ENCODE measurements at regions not wholly inside any gene's neighbourhood (a gene's known extent, or its start where the extent isn't known, plus 50 kb on each side); places are given as distances from the start of the nearest gene placed in this dataset.
"Not testable (repeated sequence)": the region's sequence is repeated elsewhere in the genome, so short reads cannot be mapped to it uniquely, and the experiment has no call there.

DNA sequence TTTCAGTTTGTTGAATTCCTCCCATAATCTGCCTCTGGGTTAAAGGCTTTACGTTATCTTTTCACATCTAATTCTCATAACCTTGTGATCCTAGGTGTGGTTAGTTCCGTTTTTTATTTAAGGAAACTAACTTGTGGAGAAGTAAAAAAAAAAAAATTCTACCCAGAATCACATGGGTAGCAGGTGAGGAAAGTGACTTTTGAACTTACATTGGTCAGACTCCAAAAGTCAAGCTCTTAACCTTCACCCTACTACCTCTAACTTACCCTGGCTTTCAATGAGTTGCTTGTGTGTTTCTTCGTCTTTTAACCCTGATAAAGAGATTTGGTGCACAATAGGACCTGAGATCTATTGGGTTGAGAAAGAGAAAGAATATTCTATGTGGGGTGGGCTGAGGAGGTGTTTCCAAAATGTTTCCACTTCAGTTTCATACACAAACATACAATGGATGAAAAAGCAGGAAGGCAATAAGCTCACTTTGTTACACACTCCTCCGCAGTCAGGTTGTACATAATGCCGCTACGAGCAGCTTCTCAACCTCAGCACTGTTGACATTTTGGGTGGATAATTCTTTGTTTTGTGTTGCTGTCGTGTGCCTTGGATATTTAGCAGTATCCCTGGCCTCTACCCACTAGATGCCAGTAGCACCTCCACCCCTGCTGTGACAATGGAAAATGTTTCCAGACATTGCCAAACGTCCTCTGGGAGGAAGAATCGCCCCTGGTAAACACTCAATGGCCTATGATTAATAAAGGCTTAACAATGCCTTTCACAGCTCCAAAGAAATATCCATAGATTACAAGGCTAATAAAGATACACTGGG, 193.0 kb upstream of the ZNF217 start:
- in situ Hi-C loops (cut with MboI; ENCODE audit: low pct_unique_long_range_greater_than_20kb in 2 of 9, low sequenced_read_pairs in 9 of 9, unreplicated experiment in 9 of 9) = no loop called here
- no peak overlapping the region for H3K4me3 ChIP-seq
- 37 to 87% (median 67%) methylated on average over 1 to 8 of the region's 9 CpGs for WGBS, 10 experiments
- peaks cover 7 to 13% of the 10 kb centered on the region in 2 donors for H3K4me1 ChIP-seq (replicated peaks in 1 of 2)
- peak in 5 of 8 experiments; percentile 18 to 86 (median 43) for ATAC-seq (replicated peaks in 6 of 8)
- no peak overlapping the region for H3K27ac ChIP-seq

GRCh38 chr20:53786071-53786444, 192.4 kb upstream of the ZNF217 start:
- WGBS, 10 experiments = 33 to 100% (median 79%) methylated on average over 1 to 3 of the region's 3 CpGs; no CpG with 5 or more reads in 2 of the 10 experiments
- no peak for ATAC-seq (replicated peaks in 6 of 8)
- no peak overlapping the region for H3K4me3 ChIP-seq
- no peak overlapping the region for H3K27ac ChIP-seq
- peaks cover 7 to 13% of the 10 kb centered on the region in 2 donors for H3K4me1 ChIP-seq (replicated peaks in 1 of 2)
- in situ Hi-C loops (cut with MboI; ENCODE audit: low pct_unique_long_range_greater_than_20kb in 2 of 9, low sequenced_read_pairs in 9 of 9, unreplicated experiment in 9 of 9) = no loop called here

GRCh38 chr20:53785320-53785719, 191.7 kb upstream of the ZNF217 start:
- Histone ChIP-seq H3K27ac (no peak overlapping the region), H3K4me3 (no peak overlapping the region), H3K4me1 (replicated peaks in 1 of 2) (peaks cover 7 to 13% of the 10 kb centered on the region in 2 donors)
- WGBS, 10 experiments = 50 to 100% (median 96%) methylated on average over 1 to 3 of the region's 3 CpGs; no CpG with 5 or more reads in 2 of the 10 experiments
- ATAC-seq (replicated peaks in 6 of 8) = no peak
- in situ Hi-C loops (cut with MboI; ENCODE audit: low pct_unique_long_range_greater_than_20kb in 2 of 9, low sequenced_read_pairs in 9 of 9, unreplicated experiment in 9 of 9) = no loop called here

- Histone ChIP-seq H3K4me1 (replicated peaks in 1 of 2) (peaks cover 7 to 13% of the 10 kb centered on the region in 2 donors), H3K4me3 (no peak overlapping the region), H3K27ac (no peak overlapping the region)
- ATAC-seq (replicated peaks in 6 of 8) = no peak
- in situ Hi-C loops (cut with MboI; ENCODE audit: low pct_unique_long_range_greater_than_20kb in 2 of 9, low sequenced_read_pairs in 9 of 9, unreplicated experiment in 9 of 9) = no loop called here
- 83 to 100% (median 94%) methylated on average over 1 to 3 of the region's 3 CpGs; no CpG with 5 or more reads in 2 of the 10 experiments for WGBS, 10 experiments
Measured at GRCh38 chr20:53783768-53784167, 190.1 kb upstream of the ZNF217 start.

DNA sequence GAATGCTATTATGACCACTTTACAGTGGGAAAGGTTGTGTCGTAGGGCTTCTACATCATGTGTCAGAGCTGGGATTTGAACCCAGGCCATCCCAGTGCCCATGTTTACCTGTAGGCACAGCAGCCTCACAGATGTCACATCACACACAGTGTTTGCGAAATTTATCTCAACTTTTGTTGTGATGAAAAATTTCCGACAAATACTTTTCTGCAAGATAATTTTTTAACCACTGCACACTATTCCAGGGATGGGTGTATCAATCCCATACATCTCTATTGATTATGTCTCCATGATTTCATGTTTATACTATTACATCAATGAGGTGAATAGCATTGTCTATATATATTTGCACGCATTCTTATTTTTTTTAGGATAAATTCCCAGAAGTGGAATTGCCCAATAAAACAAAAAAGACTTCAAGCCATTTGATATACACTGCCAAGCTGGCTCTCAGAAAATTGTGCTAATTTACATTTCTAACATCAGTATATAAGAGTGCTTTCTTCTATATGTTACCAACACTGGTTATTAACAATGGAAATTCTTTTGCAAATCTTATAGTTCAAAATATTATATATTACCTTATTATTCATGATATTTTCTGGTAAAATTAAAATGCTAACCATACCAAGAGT, 189.1 kb upstream of the ZNF217 start:
- WGBS, 10 experiments = 80 to 100% (median 100%) methylated on average over 1 to 4 of the region's 4 CpGs; no CpG with 5 or more reads in 1 of the 10 experiments
- no peak for ATAC-seq (replicated peaks in 6 of 8)
- Histone ChIP-seq H3K27ac (no peak overlapping the region), H3K4me1 (replicated peaks in 1 of 2) (peaks cover 7 to 13% of the 10 kb centered on the region in 2 donors), H3K4me3 (no peak overlapping the region)
- in situ Hi-C loops (cut with MboI; ENCODE audit: low pct_unique_long_range_greater_than_20kb in 2 of 9, low sequenced_read_pairs in 9 of 9, unreplicated experiment in 9 of 9) = no loop called here

- whole genome bisulfite sequencing, 10 experiments = 20 to 100% (median 73%) methylated on average over 1 of the region's 1 CpG; no CpG with 5 or more reads in 2 of the 10 experiments
Measured at GRCh38 chr20:53779822-53780221, 186.2 kb upstream of the ZNF217 start.

GRCh38 chr20:53778736-53779135, 185.1 kb upstream of the ZNF217 start:
- no peaks in the 10 kb centered on the region for H3K4me1 ChIP-seq (replicated peaks in 1 of 2)
- WGBS, 10 experiments = 80 to 100% (median 93%) methylated on average over 1 to 6 of the region's 7 CpGs; no CpG with 5 or more reads in 1 of the 10 experiments
- in situ Hi-C loops (cut with MboI; ENCODE audit: low pct_unique_long_range_greater_than_20kb in 2 of 9, low sequenced_read_pairs in 9 of 9, unreplicated experiment in 9 of 9) = no loop called here
- H3K4me3 ChIP-seq = no peak overlapping the region
- ATAC-seq (replicated peaks in 6 of 8) = no peak
- H3K27ac ChIP-seq = no peak overlapping the region

More at GRCh38 chr20:53779822-53780221, 186.2 kb upstream of the ZNF217 start:
- no peak overlapping the region for H3K4me3 ChIP-seq
- no peak for ATAC-seq (replicated peaks in 6 of 8)
- in situ Hi-C loops (cut with MboI; ENCODE audit: low pct_unique_long_range_greater_than_20kb in 2 of 9, low sequenced_read_pairs in 9 of 9, unreplicated experiment in 9 of 9) = no loop called here
- no peak overlapping the region for H3K27ac ChIP-seq
- no peaks in the 10 kb centered on the region for H3K4me1 ChIP-seq (replicated peaks in 1 of 2)

DNA sequence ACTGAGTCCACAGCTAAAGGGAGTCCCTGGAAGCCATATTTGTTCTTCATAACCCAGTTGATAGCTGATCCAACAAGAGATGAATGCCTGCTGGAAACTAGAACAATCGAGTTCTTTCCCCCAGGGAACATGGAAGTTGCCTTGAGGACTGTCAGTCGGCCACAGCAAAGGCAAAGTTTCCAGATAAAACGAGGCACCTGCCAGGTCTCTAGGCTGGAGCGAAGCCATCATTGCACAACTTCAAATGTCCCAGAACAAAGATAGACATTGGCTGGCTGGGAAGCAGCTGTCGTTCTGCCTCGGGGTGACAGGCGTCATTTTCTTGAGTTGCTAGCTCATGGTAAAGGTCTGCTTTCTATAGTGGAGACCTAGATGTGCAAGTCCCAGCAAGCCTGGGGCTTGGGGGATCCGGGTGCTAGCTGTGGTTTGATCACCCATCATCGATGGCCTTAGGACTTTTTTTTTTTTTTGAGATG, 184.4 kb upstream of the ZNF217 start:
- Histone ChIP-seq H3K4me1 (replicated peaks in 1 of 2) (no peaks in the 10 kb centered on the region), H3K4me3 (no peak overlapping the region), H3K27ac (no peak overlapping the region)
- in situ Hi-C loops (cut with MboI; ENCODE audit: low pct_unique_long_range_greater_than_20kb in 2 of 9, low sequenced_read_pairs in 9 of 9, unreplicated experiment in 9 of 9) = no loop called here
- 40 to 100% (median 90%) methylated on average over 1 to 9 of the region's 9 CpGs; no CpG with 5 or more reads in 2 of the 10 experiments for WGBS, 10 experiments
- no peak for ATAC-seq (replicated peaks in 6 of 8)

DNA sequence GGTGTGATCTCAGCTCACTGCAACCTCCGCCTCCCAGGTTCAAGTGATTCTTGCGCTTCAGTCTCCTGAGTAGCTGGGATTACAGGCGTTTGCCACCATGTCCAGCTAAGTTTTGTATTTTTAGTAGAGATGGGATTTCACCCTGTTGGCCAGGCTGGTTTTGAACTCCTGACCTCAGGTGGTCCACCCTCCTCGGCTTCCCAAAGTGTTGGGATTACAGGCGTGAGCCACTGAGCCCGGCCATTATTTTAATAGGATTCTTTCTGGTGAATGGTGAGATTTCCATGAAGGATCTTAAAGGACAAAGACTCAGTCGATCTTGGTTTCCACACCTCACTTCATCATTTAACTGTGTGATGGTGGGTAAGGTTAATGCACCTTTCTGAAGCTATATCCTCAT, 183.8 kb upstream of the ZNF217 start:
- 71 to 100% (median 91%) methylated on average over 2 to 4 of the region's 7 CpGs; no CpG with 5 or more reads in 2 of the 10 experiments for WGBS, 10 experiments
- H3K4me3 ChIP-seq; in situ Hi-C loops (cut with MboI; ENCODE audit: low pct_unique_long_range_greater_than_20kb in 2 of 9, low sequenced_read_pairs in 9 of 9, unreplicated experiment in 9 of 9); H3K27ac ChIP-seq; ATAC-seq (replicated peaks in 6 of 8); H3K4me1 ChIP-seq (replicated peaks in 1 of 2): not testable (repeated sequence)

DNA sequence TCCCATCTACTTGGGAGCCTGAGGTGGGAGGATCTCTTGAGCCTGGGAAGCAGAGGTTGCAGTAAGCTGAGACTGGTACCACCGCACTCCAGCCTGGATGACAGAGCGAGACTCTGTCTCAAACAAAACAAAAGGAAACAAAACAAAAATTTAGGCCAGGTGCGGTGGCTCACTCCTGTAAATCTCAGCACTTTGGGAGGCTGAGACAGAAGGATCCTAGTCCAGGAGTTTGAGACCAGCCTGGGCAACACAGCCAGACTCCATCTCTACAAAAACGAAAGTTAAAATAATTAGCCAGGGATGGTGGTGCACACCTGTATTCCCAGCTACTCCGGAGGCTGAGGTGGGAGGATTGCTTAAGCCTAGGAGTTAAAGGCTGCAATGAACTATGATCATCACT, 183.2 kb upstream of the ZNF217 start:
- H3K4me3 ChIP-seq = no peak overlapping the region
- in situ Hi-C loops (cut with MboI; ENCODE audit: low pct_unique_long_range_greater_than_20kb in 2 of 9, low sequenced_read_pairs in 9 of 9, unreplicated experiment in 9 of 9) = no loop called here
- ATAC-seq (replicated peaks in 6 of 8) = no peak
- H3K4me1 ChIP-seq (replicated peaks in 1 of 2) = no peaks in the 10 kb centered on the region
- no peak overlapping the region for H3K27ac ChIP-seq
- WGBS, 10 experiments = 80 to 100% (median 100%) methylated on average over 1 to 3 of the region's 5 CpGs; no CpG with 5 or more reads in 4 of the 10 experiments

DNA sequence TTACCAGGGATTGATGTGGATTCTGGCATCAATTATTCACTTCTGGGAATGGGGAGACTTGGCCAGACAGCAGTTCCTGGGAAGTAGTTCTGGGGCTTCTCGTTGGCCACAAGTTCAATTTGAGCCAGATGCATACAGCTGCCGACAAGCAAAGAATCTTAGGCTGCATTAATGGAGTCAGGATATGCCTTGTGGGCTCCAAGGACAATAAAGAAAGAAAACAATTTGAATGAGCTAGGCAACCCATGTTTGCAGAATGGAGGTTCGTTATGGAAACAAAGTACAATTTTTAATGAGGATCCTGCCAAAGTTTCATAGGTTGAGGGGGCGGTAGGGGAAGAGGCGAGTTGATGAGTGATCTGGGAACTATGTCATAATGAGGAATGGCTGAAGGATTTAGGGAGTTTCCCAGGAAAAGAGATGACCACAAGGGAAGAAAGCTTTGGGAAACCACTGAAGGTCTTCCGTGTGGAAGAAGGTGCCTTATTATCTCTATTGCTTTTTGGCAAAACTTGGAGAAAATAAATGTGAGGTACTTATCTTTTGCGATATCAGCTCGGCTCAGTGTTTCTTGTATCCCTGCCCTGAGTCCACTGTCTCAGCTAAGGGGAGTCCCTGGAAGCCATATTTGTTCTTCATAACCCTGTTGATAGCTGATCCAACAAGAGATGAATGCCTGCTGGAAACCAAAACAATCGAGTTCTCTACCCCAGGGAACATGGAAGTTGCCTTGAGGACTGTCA, 181.0 kb upstream of the ZNF217 start:
- Histone ChIP-seq H3K4me3 (no peak overlapping the region), H3K27ac (no peak overlapping the region), H3K4me1 (replicated peaks in 1 of 2) (no peaks in the 10 kb centered on the region)
- ATAC-seq (replicated peaks in 6 of 8) = peak in 3 of 8 experiments; percentile 13 to 50 (median 32)
- in situ Hi-C loops (cut with MboI; ENCODE audit: low pct_unique_long_range_greater_than_20kb in 2 of 9, low sequenced_read_pairs in 9 of 9, unreplicated experiment in 9 of 9) = no loop called here
- 7 to 91% (median 82%) methylated on average over 2 to 7 of the region's 9 CpGs; no CpG with 5 or more reads in 1 of the 10 experiments for WGBS, 10 experiments

- no peak overlapping the region for H3K4me3 ChIP-seq
- ATAC-seq (replicated peaks in 6 of 8) = peak in 6 of 8 experiments; percentile 53 to 93 (median 90)
- in situ Hi-C loops (cut with MboI; ENCODE audit: low pct_unique_long_range_greater_than_20kb in 2 of 9, low sequenced_read_pairs in 9 of 9, unreplicated experiment in 9 of 9) = no loop called here
- 0 to 80% (median 17%) methylated on average over 1 of the region's 1 CpG; no CpG with 5 or more reads in 4 of the 10 experiments for WGBS, 10 experiments
- no peaks in the 10 kb centered on the region for H3K4me1 ChIP-seq (replicated peaks in 1 of 2)
- H3K27ac ChIP-seq = no peak overlapping the region
Measured at GRCh38 chr20:53773792-53774401, 180.3 kb upstream of the ZNF217 start.
